AG04449 (cell line): ENCODE measurements at regions not wholly inside any gene's neighbourhood (a gene's known extent, or its start where the extent isn't known, plus 50 kb on each side); places are given as distances from the start of the nearest gene placed in this dataset.

Experiments
- CTCF ChIA-PET: fragments of 350-600 bp; formaldehyde crosslinking; extraction: SDS; loops from one replicate; lab custom pipeline; 2021; ENCODE audit warnings: antibody characterized with exemption; lab: Yijun Ruan, JAX
- POLR2A ChIA-PET: fragments of 400-600, 350-600 bp; formaldehyde crosslinking; extraction: SDS; loops from one replicate; lab custom pipeline; 2020; ENCODE audit warnings: antibody characterized with exemption, inconsistent platforms; lab: Yijun Ruan, JAX
- DNase-seq: peaks from one replicate; pipeline ENCODE4 v3.0.0-alpha.2; 2010; ENCODE audit warnings: low read depth, low spot score
- H3K4me3 ChIP-seq: 2 replicates; pipeline ENCODE4 v1.5.1; 2011; ENCODE audit warnings: low read depth, mild to moderate bottlenecking, control low read depth, low read length
- TF ChIP-seq, protein P1 (sequence below): IDR thresholded peaks from one replicate; pipeline ENCODE4 v1.5.1; 2011; ENCODE audit warnings: mild to moderate bottlenecking, moderate library complexity, low read length, control low read depth, inconsistent platforms; ENCODE audit not compliant: insufficient read depth; ENCODE audit errors: missing control alignments

DNA sequence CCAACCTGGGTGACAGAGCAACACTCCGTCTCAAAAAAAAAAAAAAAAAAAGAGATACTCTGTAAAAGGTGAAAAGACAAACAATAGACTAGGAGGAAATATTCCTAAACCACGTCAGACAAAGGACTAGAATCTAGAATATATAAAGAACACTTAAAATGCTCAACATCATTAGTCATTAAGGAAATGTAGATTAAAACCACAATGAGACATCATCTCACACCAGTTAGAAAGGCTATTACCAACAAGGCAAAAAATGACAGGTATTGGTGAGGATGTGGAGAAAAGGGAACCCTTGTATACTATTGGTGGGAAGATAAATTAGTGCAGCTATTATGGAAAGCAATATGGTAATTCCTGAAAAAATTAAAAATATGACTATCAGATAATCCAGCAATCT is 903.1 kb upstream of the SOX9 start:
- TF ChIP-seq, protein P1, sequence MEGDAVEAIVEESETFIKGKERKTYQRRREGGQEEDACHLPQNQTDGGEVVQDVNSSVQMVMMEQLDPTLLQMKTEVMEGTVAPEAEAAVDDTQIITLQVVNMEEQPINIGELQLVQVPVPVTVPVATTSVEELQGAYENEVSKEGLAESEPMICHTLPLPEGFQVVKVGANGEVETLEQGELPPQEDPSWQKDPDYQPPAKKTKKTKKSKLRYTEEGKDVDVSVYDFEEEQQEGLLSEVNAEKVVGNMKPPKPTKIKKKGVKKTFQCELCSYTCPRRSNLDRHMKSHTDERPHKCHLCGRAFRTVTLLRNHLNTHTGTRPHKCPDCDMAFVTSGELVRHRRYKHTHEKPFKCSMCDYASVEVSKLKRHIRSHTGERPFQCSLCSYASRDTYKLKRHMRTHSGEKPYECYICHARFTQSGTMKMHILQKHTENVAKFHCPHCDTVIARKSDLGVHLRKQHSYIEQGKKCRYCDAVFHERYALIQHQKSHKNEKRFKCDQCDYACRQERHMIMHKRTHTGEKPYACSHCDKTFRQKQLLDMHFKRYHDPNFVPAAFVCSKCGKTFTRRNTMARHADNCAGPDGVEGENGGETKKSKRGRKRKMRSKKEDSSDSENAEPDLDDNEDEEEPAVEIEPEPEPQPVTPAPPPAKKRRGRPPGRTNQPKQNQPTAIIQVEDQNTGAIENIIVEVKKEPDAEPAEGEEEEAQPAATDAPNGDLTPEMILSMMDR, result no peak
- ChIA-PET CTCF (no interaction called here), POLR2A (no interaction called here)
- no peak overlapping the region for H3K4me3 ChIP-seq
- no peak for DNase-seq

DNA sequence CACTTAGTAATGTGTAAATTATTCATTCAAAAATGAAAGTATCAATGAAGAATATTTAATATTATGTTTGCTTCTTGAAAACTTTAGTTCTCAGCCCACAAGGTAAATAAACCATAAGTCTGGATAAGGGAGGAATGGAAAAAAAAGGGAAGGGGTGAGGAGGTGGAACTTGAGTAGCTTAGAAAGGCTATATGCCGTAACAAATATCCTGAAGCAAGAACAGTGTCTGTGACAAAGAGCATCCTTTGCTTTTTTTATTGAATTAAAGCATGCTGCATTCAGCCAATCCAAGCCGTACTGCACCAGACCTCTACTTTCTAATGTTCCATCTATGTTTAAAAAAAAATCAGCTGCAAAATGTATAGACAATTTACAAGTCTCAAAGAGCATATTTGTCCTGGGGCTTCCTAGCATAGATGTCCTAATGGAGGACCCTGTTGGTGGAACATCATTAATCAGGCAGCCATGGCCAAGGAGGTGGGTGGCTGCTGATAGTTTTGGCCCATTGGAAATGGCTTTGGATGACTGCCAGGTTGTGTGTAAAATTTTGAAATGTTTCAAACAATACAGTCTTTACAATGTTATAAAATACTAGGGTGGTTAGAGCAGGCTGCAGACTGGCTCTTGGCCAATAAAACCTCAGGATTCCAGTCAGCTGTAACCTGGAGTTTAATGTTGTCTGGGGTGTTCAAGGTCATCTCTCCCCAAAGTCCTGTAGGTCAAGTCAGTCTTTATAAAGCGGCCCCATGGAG is 895.8 kb upstream of the SOX9 start:
- TF ChIP-seq, protein P1, result no peak
- no peak for DNase-seq
- POLR2A ChIA-PET, result no interaction called here
- CTCF ChIA-PET, result interaction anchor here (1.2 kb wide), 1 partner anchor 13 kb away, joined by 5 read pairs; no protein-coding TSS in a partner anchor
- no peak overlapping the region for H3K4me3 ChIP-seq

DNA sequence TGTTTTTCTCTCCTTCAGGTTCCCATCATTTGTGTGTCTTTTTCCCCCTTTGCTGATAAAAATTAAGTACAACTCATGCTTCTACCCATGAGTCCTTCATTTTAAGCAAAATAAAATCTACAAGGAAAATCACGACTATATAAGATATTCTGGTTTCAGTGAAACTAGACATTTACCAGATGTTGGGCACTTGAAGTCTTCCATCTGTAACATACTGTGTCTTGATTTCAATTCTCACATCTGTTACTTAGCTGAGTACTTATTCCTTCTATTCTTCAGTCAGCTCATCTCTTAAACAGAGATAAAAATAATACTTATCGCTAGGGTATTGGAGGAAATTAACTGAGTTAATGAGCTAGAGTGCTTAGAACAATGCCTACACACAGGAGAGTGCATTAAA is 893.0 kb upstream of the SOX9 start:
- TF ChIP-seq, protein P1, result no peak
- no peak for DNase-seq
- no peak overlapping the region for H3K4me3 ChIP-seq
- POLR2A ChIA-PET, result no interaction called here
- CTCF ChIA-PET, result no interaction called here

DNA sequence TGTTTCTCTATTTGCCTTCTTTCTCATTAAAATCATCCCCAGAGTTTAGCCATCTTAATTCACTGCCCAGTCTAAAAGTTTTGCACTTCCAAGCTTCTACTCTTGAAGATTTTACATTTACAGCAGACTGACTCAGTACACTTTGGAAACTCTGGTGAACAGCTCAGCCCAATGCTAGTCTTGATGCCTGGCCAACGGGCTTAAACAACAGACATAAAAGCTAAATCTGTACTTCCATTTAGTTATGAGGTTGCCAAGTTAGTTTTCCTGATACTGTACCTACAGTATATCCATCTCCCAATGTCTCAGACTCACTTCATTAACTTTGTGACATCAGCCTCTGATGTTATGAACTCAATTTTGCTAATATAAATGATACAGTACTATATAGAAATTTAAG is 891.8 kb upstream of the SOX9 start:
- TF ChIP-seq, protein P1, result no peak
- CTCF ChIA-PET, result no interaction called here
- DNase-seq, result no peak
- H3K4me3 ChIP-seq, result no peak overlapping the region
- POLR2A ChIA-PET, result no interaction called here

DNA sequence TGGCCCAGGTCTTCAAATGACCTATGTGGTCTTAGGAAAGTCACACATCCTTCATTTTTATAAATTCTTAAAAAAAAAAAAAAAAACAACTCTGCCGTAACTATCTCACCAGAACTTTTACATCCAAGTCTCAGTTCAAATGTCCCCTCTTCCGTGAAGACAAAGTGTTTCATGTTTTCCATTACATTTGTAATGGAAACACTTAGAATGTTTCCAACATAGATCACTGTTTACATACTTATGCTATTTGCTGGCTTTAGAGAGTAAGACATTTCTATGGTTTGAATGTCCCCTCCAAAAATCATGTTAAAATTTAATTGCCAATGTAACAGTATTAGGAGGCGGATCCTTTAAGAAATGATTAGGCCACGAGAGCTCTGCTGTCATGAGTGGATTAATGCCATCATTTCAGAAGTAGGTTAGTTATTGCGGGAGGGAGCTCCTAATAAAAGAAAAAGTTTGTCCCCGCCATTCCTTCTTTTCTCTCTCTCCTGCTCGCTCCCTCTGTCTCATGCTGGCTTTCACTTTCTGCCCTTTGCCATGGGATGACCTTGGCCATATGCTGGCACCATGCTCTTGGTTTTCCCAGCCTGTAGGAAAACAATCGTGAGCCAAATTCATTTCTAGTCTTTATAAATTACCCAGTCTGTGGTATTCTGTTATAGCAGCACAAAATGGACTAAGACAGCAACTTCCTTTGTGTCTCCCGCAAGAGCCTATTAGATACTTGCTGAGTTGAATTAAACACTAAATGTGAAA is 887.8 kb upstream of the SOX9 start:
- CTCF ChIA-PET, result no interaction called here
- POLR2A ChIA-PET, result no interaction called here
- TF ChIP-seq, protein P1, result no peak
- DNase-seq, result no peak
- H3K4me3 ChIP-seq, result no peak overlapping the region

DNA sequence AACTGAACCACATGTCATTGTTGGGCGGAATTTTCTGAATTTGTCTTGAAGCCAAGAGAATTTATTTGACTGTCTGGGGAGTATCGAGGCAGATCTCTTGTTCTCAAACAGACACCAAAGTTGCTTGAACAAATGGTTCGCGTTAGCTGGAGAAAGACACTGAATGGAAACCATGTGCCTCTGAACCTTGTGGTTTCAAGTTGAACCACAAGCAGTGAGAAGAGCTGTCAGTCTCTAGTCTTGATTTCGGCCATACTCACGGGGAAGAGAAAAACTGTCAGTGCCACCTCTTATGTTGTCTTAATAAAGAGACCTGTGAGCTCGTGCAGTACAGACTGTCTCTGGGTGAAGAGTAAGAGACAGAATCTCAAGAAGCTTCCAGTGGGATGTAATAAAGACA is 886.5 kb upstream of the SOX9 start:
- POLR2A ChIA-PET, result no interaction called here
- no peak for DNase-seq
- TF ChIP-seq, protein P1, result no peak
- CTCF ChIA-PET, result interaction anchor here (1.1 kb wide), 1 partner anchor 227 kb away, joined by 7 read pairs; no protein-coding TSS in a partner anchor
- no peak overlapping the region for H3K4me3 ChIP-seq
